GM12864 (cell line): ENCODE measurements at regions not wholly inside any gene's neighbourhood (a gene's known extent, or its start where the extent isn't known, plus 50 kb on each side); places are given as distances from the start of the nearest gene placed in this dataset.

Source experiments
- DNase-seq: peaks from one replicate; pipeline ENCODE4 v3.0.0-alpha.2; 2011; ENCODE audit warnings: low read depth
- H3K4me3 ChIP-seq: 2 replicates; pipeline ENCODE4 v1.5.1; 2011; ENCODE audit warnings: mild to moderate bottlenecking, low read depth, low read length, control low read depth
- TF ChIP-seq, protein P1 (sequence below): IDR thresholded peaks from 2 replicates; pipeline ENCODE4 v1.5.1; 2011; ENCODE audit warnings: low read depth, mild to moderate bottlenecking, moderate library complexity, low read length, control low read depth, inconsistent platforms; ENCODE audit errors: missing control alignments

DNA sequence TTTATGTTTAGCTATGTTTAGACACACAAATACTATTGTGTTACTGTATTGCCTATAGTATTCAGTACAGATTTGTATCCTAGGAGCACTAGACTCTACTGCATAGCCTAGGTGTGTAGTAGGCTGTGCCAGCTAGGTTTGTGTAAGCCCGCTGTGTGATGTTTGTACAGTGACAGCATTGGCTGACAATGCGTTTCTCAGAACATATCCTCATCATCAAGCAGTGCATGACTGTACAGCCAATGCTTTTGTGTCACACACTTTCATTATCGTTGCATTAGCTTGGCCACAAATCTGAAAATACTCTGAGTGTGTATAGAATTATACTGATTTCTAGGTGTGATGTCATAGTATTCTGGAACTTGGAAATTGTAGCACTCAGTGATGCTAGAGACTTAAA lies 63.4 kb downstream of the CLDN34 start:
- H3K4me3 ChIP-seq: no peak overlapping the region
- TF ChIP-seq, protein P1, sequence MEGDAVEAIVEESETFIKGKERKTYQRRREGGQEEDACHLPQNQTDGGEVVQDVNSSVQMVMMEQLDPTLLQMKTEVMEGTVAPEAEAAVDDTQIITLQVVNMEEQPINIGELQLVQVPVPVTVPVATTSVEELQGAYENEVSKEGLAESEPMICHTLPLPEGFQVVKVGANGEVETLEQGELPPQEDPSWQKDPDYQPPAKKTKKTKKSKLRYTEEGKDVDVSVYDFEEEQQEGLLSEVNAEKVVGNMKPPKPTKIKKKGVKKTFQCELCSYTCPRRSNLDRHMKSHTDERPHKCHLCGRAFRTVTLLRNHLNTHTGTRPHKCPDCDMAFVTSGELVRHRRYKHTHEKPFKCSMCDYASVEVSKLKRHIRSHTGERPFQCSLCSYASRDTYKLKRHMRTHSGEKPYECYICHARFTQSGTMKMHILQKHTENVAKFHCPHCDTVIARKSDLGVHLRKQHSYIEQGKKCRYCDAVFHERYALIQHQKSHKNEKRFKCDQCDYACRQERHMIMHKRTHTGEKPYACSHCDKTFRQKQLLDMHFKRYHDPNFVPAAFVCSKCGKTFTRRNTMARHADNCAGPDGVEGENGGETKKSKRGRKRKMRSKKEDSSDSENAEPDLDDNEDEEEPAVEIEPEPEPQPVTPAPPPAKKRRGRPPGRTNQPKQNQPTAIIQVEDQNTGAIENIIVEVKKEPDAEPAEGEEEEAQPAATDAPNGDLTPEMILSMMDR: no peak
- DNase-seq: no peak

DNA sequence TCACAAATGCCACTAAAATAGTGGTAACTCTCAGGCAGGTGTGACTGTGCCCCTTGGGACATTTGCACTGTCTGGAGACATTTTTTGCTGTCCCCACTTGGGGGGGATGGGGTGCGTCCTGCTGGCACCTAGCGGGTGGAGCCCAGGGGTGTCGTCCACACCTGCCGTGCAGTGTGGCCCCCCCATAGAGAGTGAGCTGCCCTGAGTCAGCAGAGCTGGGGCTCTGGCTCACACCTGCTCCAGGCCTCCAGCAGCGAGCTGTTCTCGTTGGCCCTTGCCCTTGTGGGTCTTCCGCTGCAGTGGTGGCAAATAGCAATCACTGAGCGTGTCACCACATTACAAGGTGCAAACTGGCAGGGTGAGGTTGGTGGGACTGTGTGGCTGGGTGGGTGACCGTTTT lies 64.6 kb downstream of the CLDN34 start:
- no peak for DNase-seq
- H3K4me3 ChIP-seq: no peak overlapping the region
- TF ChIP-seq, protein P1: no peak

DNA sequence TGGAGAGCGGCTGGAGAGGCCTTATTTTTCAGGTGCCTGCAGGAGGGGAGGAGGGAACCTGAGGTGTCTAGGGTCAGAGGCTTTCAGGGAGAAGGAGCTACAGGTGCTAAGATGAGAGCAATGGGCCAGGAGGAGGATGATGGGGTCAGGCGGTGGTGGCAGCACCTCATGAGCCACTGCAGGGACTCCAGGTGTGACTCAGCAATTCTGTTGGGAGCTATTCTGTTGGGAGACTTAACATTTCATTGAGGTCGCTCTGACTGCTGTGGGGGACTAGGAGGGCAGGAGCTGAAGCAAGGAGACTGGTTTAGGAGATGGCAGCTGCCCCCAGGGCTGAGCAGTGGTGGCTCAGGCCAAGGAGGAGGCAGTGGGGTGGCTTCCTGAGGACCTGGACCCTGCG lies 65.0 kb downstream of the CLDN34 start:
- no peak overlapping the region for H3K4me3 ChIP-seq
- no peak for DNase-seq
- TF ChIP-seq, protein P1: no peak

DNA sequence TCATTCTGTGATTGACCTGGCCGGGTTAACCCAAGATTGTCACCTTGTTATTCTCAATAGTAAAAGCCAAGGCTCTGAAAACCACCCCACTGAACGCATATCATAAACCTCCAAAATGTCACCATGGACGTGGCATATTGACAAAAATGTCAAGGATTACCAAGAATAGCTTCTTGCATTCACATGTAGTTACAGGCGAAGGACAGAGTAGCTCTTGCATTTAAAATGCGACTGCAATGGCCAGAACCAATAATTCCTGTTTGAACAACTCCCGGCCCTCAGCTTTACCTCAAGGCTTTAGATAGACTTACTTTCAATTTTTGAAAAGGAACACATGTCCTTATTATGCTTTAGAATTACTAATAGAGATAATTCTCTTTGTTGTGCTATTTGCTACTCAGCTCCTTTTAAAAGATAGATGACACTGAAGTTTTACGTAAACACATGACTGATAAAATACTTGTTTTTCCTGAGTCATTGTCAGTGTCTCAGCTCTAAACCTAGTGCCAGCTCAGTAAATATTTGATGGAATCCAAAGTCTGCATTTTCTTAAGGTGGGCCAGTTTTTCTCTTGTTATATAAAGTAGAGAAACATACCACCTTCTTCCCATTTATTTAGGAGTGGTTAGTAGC lies 66.3 kb downstream of the CLDN34 start:
- DNase-seq: no peak
- no peak overlapping the region for H3K4me3 ChIP-seq
- TF ChIP-seq, protein P1: no peak

DNA sequence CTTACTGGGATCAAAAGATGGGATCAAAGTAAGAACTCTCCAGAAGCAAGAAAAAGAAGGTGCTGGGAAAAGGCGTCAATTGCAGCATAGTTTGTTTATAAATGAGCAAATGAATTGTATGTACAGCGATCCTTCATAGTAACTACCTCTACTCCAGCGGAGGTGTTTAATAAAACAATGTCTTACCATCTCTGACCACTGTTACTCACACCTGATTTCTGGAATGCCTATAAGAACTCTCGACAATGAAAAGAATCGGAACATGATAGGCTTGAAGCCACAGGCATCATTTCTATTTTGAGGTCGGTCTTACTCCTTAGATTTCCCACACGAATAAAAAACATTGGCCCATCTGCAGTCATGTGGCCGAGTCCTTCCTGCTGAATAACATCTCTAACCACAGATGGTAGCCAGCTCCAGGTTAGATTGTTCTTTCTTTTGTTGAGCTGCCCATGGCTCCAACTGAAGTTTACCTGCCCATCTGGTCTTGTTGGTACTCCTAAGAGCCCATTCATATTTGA lies 67.6 kb downstream of the CLDN34 start:
- no peak for DNase-seq
- TF ChIP-seq, protein P1: no peak
- H3K4me3 ChIP-seq: no peak overlapping the region

DNA sequence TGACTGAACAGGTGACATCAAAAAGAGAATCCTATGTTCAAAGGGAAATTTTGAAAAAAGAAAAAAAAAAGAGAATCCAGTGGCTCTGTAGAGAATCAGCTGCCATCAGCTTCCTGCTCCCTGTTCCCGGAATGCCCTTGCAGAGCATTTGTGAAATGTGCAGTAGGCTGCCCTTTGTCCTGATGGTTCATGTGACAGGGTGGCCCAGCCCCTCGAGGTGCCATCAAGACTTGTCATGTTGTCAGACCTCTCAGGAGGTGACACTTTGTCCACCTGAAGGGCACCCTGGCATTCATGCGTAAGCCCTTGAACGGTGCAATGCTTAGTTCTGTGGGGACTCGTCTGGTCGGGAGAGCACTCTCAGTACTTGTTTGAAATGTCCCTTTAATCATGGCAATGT lies 71.4 kb downstream of the CLDN34 start:
- H3K4me3 ChIP-seq: no peak overlapping the region
- TF ChIP-seq, protein P1: no peak
- no peak for DNase-seq
